T-helper 17 cell (primary cell): ENCODE measurements at regions not wholly inside any gene's neighbourhood (a gene's known extent, or its start where the extent isn't known, plus 50 kb on each side); places are given as distances from the start of the nearest gene placed in this dataset.

Experiments
- ATAC-seq: fragments of 150-1000 bp; cut with Tn5 transposase; 2 replicates; pipeline ENCODE4 v1.10.0; 2021; ENCODE audit warnings: mild to moderate bottlenecking, moderate library complexity
- DNase-seq, 3 donors: peaks; one replicate each; pipeline versions ENCODE4 v3.0.0 to v3.0.0-alpha.2; 2020 to 2021
- H3K9me3 ChIP-seq: one replicate; pipeline ENCODE4 v1.7.0; 2013; ENCODE audit warnings: low read length, mild to moderate bottlenecking; ENCODE audit not compliant: control insufficient read depth, poor library complexity, severe bottlenecking
- H3K27ac Mint-ChIP-seq: one replicate; pipeline ENCODE4 v1.8.0; 2022; ENCODE audit warnings: mild to moderate bottlenecking, moderate library complexity, mixed read lengths
- H3K27me3 Mint-ChIP-seq: one replicate; pipeline ENCODE4 v1.8.0; 2022; ENCODE audit warnings: mixed read lengths
- H3K36me3 Mint-ChIP-seq: one replicate; pipeline ENCODE4 v1.8.0; 2022; ENCODE audit warnings: low read depth, mixed read lengths
- H3K4me1 Mint-ChIP-seq: one replicate; pipeline ENCODE4 v1.8.0; 2022; ENCODE audit warnings: mild to moderate bottlenecking, mixed read lengths
- H3K4me3 Mint-ChIP-seq: one replicate; pipeline ENCODE4 v1.8.0; 2022; ENCODE audit warnings: mild to moderate bottlenecking, moderate library complexity, mixed read lengths

DNA sequence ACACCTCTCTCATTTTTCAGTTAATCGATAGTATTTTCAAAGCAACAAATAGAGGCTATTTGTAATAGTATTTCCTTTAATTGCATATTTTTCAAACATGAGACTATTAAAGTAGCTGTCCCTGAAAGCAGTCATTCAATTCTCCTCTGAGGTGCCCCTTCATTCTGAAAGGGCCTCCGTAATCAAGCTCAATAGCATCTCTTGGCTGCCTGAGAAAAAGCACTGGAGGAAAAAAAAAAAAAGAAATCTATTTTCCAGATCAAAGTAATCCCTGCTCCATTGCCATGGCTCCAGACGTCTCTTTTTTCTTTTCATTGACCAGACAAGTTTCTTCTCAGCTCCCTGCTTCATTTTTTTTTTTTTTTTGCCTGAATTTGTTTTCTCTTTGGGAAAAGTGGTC lies 154.5 kb upstream of the BLID start:
- Mint-ChIP-seq H3K4me3 (no peak overlapping the region), H3K27me3 (peaks cover 30% of the 10 kb centered on the region), H3K36me3 (no peaks in the 10 kb centered on the region), H3K4me1 (no peaks in the 10 kb centered on the region), H3K27ac (no peak overlapping the region)
- DNase-seq (no peak), ATAC-seq (no peak)
- H3K9me3 ChIP-seq, result no peaks in the 10 kb centered on the region

DNA sequence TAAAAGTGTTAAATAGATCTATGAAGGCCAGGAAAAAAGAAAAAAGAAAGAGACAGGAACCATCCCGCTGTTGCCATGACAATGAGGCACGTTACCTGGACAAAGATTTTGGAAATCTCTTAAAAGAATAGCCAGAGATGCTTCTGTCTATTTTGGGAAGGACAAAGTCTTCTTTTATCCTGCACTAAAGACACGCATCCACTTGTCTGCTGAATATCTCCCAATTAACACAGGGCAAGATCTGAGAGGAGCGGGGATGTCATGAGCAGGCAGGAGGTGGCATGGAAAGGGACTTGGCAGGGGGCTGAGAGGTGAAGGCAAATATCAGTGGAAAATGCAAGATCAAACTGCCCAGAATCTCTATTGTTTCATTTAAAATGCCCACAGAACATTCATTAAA lies 153.8 kb upstream of the BLID start:
- Mint-ChIP-seq H3K27ac (no peak overlapping the region), H3K4me1 (no peaks in the 10 kb centered on the region), H3K36me3 (no peaks in the 10 kb centered on the region), H3K4me3 (no peak overlapping the region), H3K27me3 (peaks cover 30% of the 10 kb centered on the region)
- ATAC-seq (no peak), DNase-seq (no peak)
- no peaks in the 10 kb centered on the region for H3K9me3 ChIP-seq

DNA sequence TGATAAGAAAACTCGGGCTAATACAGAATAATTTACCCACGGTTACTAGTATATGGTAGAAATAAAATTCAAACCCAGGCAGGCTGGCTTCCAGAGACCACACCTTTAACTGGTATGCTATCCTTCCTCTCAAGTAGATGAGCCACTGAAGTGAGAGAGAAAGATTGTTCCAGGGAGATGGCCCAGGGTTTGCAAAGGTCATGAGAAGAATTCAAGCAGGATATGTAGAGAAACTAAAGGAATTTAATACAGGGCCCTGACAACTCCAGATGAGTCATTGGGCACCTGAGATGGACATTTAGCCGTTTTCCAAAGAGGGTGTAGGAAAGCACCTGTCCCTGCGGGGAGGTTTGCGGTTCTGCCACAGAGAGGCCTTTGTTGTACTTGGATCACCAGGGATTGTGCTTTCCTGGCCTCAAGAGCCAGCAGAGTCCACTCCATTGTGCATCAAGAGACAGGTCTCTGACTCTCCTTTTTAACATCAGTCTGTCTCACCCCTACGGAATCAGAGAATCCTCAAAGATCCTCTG lies 152.7 kb upstream of the BLID start:
- Mint-ChIP-seq H3K4me3 (no peak overlapping the region), H3K4me1 (no peaks in the 10 kb centered on the region), H3K36me3 (no peaks in the 10 kb centered on the region), H3K27me3 (peaks cover 30% of the 10 kb centered on the region), H3K27ac (no peak overlapping the region)
- H3K9me3 ChIP-seq, result no peaks in the 10 kb centered on the region
- DNase-seq, result no peak
- ATAC-seq, result no peak

DNA sequence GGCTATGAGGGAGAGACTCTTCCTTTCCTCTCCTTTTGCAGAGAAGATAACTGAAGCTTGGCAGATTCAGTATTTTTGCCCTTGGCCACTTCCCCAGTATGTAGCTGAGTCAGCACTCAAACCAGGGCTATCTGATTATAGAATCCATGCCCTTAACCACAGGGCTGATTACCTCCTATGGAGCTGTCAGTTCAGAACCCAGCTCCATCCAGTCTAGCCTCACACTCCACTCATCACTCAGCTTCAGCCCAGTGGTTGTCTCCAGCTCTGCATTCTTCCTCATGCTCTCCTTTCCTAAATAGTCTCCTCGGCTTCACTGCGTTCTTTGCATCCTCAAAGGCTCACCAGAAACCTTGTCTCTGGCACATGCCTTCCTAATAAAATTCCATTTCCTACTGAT lies 151.6 kb upstream of the BLID start:
- H3K9me3 ChIP-seq, result no peaks in the 10 kb centered on the region
- Mint-ChIP-seq H3K36me3 (no peaks in the 10 kb centered on the region), H3K4me1 (no peaks in the 10 kb centered on the region), H3K27ac (no peak overlapping the region), H3K4me3 (no peak overlapping the region), H3K27me3 (peaks cover 27% of the 10 kb centered on the region)
- ATAC-seq (no peak), DNase-seq (no peak)

- H3K9me3 ChIP-seq, result no peaks in the 10 kb centered on the region
- H3K36me3 Mint-ChIP-seq, result no peaks in the 10 kb centered on the region
- DNase-seq (no peak), ATAC-seq (no peak)
- H3K27me3 Mint-ChIP-seq, result peaks cover 19% of the 10 kb centered on the region
- no peak overlapping the region for H3K4me3 Mint-ChIP-seq
- H3K4me1 Mint-ChIP-seq, result no peaks in the 10 kb centered on the region
- H3K27ac Mint-ChIP-seq, result no peak overlapping the region
Measured at GRCh38 chr11:122265981-122266380, 150.0 kb upstream of the BLID start.

DNA sequence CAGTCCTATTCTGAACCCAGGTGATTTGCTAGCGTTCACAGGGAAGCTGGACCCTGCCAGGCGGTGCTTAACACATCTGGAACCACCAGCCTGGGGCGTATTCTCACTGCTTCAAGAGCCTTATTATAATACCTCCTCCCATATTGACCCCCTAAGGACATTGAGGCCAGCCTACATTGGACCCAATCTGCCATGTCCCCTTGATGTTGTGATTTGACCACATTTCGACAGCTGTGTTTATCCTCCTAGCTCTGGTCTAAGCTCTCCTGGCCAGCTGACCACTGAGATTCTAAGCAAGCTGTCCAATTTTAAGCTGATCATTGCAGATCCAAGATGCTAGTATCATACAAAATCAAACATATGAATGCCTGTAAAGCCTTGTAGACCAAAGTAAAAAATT lies 148.1 kb upstream of the BLID start:
- Mint-ChIP-seq H3K36me3 (no peaks in the 10 kb centered on the region), H3K27me3 (peaks cover 7% of the 10 kb centered on the region), H3K27ac (no peak overlapping the region), H3K4me3 (no peak overlapping the region), H3K4me1 (no peaks in the 10 kb centered on the region)
- DNase-seq (no peak), ATAC-seq (no peak)
- H3K9me3 ChIP-seq, result no peaks in the 10 kb centered on the region

DNA sequence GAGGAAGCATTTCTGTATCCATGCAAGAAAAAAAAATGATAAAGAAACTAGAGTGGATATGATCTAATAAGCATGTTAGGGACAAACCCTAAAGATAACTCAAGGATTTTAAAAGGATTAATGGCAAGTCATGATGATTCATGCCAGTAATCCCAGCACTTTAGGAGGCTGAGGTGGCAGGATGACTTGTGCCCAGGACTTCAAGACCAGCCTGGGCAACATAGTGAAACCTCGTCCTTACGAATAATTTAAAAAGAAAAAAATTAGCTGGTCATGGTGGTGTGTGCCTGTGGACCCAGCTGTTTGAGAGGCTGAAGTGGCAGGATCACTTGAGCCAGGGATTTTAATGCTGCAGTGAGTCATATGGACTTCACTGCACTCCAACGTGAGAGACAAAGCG lies 145.5 kb upstream of the BLID start:
- H3K27me3 Mint-ChIP-seq, result peaks cover under 1% of the 10 kb centered on the region

DNA sequence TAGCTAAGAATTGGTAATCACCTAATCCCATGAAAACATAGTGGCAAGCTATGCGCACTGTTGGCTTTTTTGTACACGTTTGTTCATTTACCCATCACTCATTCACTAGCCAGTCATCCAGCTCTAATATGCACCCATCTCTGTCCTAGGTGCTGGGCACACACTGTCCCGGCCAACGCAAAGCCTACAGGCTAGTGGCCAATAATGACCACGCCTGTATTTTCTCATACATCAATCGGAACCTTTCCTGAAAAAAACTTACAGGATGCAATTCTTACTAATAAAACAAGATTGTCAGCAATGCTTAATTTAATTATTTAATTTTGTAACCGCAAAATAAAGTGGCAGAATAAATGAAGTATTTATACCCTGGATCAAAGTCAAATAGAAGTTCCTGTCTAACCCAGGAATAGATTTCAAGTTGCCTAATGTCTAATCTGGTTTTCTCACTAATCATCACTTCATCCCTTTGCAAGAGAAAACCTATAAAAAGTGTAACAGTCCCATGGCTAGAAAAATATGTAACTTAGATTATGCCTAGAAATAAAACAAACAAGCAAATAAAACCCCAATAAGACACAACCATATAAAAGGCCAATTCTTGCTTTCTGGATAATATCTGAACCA lies 143.3 kb upstream of the BLID start:
- no peak overlapping the region for H3K27ac Mint-ChIP-seq
- no peaks in the 10 kb centered on the region for H3K36me3 Mint-ChIP-seq
- H3K27me3 Mint-ChIP-seq, result no peaks in the 10 kb centered on the region
- no peak overlapping the region for H3K4me3 Mint-ChIP-seq
- H3K9me3 ChIP-seq, result no peaks in the 10 kb centered on the region
- no peak for ATAC-seq
- DNase-seq, result no peak
- no peaks in the 10 kb centered on the region for H3K4me1 Mint-ChIP-seq

More for the DNA sequence above, 145.5 kb upstream of the BLID start:
- ATAC-seq, result no peak
- Mint-ChIP-seq H3K4me1 (no peaks in the 10 kb centered on the region), H3K4me3 (no peak overlapping the region), H3K36me3 (no peaks in the 10 kb centered on the region), H3K27ac (no peak overlapping the region)
- H3K9me3 ChIP-seq, result no peaks in the 10 kb centered on the region
- DNase-seq, result no peak

DNA sequence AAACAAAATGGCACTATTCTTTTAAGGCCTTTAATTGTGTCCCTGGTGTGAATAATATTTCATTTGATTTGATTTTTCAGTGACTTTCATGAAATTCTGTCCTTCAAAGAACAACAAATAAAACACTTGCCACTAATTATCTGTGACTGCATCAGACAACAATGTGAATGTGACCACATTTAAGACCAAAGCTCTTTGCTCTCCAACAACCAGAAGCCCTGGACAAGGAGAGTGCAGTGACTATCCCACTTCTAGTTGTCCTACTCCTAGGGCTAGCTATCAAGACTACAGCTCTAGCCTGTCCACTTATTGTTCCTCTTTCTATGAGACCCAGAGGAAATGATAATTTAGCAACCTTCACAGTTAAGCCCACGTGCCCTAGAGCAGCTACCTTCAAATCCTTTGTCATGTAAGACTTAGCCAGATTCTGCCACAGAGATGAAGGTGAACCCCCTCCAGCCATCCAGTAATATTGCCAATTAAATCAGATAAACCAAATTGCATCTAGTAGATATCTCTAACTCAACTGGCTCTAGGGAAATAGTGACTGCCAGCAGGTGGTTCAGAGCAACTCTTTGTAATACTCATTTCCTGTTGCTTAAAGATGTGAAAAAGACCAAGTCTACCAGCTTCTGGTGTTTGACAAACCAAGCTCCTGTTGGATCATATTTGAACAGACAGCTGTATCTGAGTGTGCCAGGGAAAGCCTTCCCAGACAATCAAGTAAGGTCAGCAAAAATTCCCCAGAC lies 142.6 kb upstream of the BLID start:
- Mint-ChIP-seq H3K4me1 (no peaks in the 10 kb centered on the region), H3K4me3 (no peak overlapping the region), H3K27ac (no peak overlapping the region), H3K27me3 (no peaks in the 10 kb centered on the region), H3K36me3 (no peaks in the 10 kb centered on the region)
- ATAC-seq, result no peak
- no peaks in the 10 kb centered on the region for H3K9me3 ChIP-seq
- no peak for DNase-seq

DNA sequence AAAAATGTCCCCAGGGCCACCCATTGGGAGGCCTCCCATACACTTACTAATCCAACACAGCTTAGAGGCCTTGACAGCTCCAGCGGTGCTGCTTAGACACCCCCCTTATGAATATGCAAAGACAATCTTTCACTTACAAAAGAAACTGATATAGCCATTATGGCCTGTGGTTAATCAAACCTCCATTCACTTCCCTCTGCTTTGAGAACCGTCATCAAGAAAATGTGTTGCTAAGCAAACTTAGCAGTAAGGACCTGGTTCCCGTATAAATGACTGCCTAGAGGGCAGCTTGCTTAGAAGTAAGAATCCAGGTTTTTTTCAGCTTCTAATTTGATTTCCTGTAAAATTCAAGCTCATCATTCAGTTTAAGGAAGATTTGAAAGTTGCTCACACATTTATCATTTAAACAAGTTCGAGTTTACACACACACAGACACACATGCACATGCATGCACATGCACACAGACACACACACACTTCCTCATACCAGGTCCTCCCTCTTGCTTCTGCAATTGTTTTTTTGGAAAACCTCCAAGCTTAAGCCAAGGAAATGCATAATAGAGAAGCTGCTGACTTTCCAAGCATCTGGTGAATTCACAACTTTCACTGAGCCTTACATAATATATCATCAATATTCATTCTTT lies 137.7 kb upstream of the BLID start:
- Mint-ChIP-seq H3K36me3 (no peaks in the 10 kb centered on the region), H3K27ac (no peak overlapping the region), H3K27me3 (no peaks in the 10 kb centered on the region), H3K4me1 (no peaks in the 10 kb centered on the region), H3K4me3 (no peak overlapping the region)
- ATAC-seq (no peak), DNase-seq (no peak)
- H3K9me3 ChIP-seq, result no peaks in the 10 kb centered on the region

- Mint-ChIP-seq H3K4me3 (no peak overlapping the region), H3K36me3 (no peaks in the 10 kb centered on the region), H3K27me3 (no peaks in the 10 kb centered on the region), H3K4me1 (no peaks in the 10 kb centered on the region), H3K27ac (no peak overlapping the region)
- DNase-seq, result no peak
- H3K9me3 ChIP-seq, result no peaks in the 10 kb centered on the region
- ATAC-seq, result no peak
Measured at GRCh38 chr11:122248939-122249338, 132.9 kb upstream of the BLID start.

DNA sequence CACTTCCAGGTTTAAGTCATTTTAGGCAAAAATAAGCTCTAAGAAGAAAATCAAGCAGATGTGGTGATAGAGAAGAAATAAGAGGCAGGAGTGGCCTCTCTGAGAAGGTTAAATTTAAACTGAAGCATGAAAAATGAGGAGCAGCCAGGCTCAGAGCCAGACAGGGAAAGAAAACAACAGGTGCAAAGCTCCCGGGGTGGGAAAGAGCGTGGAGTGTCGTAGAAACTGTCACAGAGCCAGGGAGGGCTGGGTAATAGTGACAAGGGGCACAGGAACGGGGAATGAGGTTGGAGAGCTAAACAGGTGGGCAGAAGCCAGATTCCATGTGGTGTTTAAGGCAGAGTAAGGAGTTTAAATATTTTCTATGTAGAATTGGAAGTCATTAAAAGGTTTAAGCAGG lies 132.1 kb upstream of the BLID start:
- ATAC-seq, result no peak

DNA sequence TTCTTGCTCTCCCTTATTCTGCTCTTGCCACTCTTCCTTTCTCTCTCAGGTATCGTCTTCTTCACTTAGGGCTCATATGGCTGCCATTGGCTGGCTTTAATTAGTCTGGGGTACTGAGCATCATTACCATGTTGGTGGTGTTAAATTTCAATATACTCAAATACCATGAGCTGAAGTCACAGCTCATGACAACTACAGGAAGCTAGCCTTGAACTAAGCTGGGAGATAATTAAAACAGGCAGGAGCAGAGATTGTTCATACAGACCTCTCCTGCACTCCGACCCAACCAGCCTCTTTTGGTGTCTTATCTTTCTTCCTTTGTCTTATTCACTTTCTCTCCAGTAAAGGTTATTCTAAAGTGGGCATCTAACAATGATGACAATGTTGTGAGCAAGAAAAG lies 130.9 kb upstream of the BLID start:
- Mint-ChIP-seq H3K27me3 (no peaks in the 10 kb centered on the region), H3K36me3 (no peaks in the 10 kb centered on the region), H3K4me1 (no peaks in the 10 kb centered on the region), H3K27ac (no peak overlapping the region), H3K4me3 (no peak overlapping the region)
- DNase-seq (no peak), ATAC-seq (no peak)
- H3K9me3 ChIP-seq, result no peaks in the 10 kb centered on the region

More for the DNA sequence above, 132.1 kb upstream of the BLID start:
- DNase-seq, result no peak
- Mint-ChIP-seq H3K27ac (no peak overlapping the region), H3K4me3 (no peak overlapping the region), H3K36me3 (no peaks in the 10 kb centered on the region), H3K27me3 (no peaks in the 10 kb centered on the region), H3K4me1 (no peaks in the 10 kb centered on the region)
- H3K9me3 ChIP-seq, result no peaks in the 10 kb centered on the region
